Ishikawa (cell line): ENCODE measurements at regions not wholly inside any gene's neighbourhood (a gene's known extent, or its start where the extent isn't known, plus 50 kb on each side); places are given as distances from the start of the nearest gene placed in this dataset.

Experiments
- CEBPB ChIP-seq: IDR thresholded peaks from 2 replicates; pipeline ENCODE4 v1.6.1; 2012
- CREB1 ChIP-seq: IDR thresholded peaks from 2 replicates; pipeline ENCODE4 v1.6.1; 2012; ENCODE audit warnings: low read depth
- EGR1 ChIP-seq: IDR thresholded peaks from 2 replicates; pipeline ENCODE4 v1.6.1; 2012
- EP300 ChIP-seq: IDR thresholded peaks from 2 replicates; pipeline ENCODE4 v1.6.1; 2012; ENCODE audit warnings: borderline replicate concordance
- FOXM1 ChIP-seq: IDR thresholded peaks from 2 replicates; pipeline ENCODE4 v1.6.1; 2012; ENCODE audit warnings: low read depth, borderline replicate concordance
- MAX ChIP-seq: IDR thresholded peaks from 2 replicates; pipeline ENCODE4 v1.6.1; 2012
- NFIC ChIP-seq: IDR thresholded peaks from 2 replicates; pipeline ENCODE4 v1.6.1; 2012
- RAD21 ChIP-seq: IDR thresholded peaks from 2 replicates; pipeline ENCODE4 v1.6.1; 2012; ENCODE audit warnings: low read depth
- REST ChIP-seq: IDR thresholded peaks from 2 replicates; pipeline ENCODE4 v1.6.1; 2012; ENCODE audit warnings: low read depth, mild to moderate bottlenecking
- TAF1 ChIP-seq: IDR thresholded peaks from 2 replicates; pipeline ENCODE4 v1.6.1; 2012; ENCODE audit warnings: low read depth, mild to moderate bottlenecking
- TCF12 ChIP-seq: IDR thresholded peaks from 2 replicates; pipeline ENCODE4 v1.6.1; 2012; ENCODE audit warnings: low read depth
- TEAD4 ChIP-seq: IDR thresholded peaks from 2 replicates; pipeline ENCODE4 v1.6.1; 2012
- USF1 ChIP-seq: IDR thresholded peaks from 2 replicates; pipeline ENCODE4 v1.6.1; 2012
- YY1 ChIP-seq: IDR thresholded peaks from 2 replicates; pipeline ENCODE4 v1.6.1; 2012; ENCODE audit warnings: low read depth
- ZBTB7A ChIP-seq: IDR thresholded peaks from 2 replicates; pipeline ENCODE4 v1.6.1; 2012; ENCODE audit warnings: low read depth

GRCh38 chr13:108093616-108094015 is 121.7 kb downstream of the LIG4 start:
- TF ChIP-seq ZBTB7A (no peak), TCF12 (no peak), RAD21 (no peak), TAF1 (no peak), EP300 (no peak), USF1 (no peak), MAX (no peak), CREB1 (no peak), TEAD4 (no peak), NFIC (no peak), FOXM1 (no peak), YY1 (no peak)

GRCh38 chr13:108087810-108088209 is 127.5 kb downstream of the LIG4 start:
- TF ChIP-seq ZBTB7A (no peak), NFIC (no peak), CEBPB (no peak), MAX (no peak), USF1 (no peak), TAF1 (no peak), REST (no peak), TCF12 (no peak), YY1 (no peak), CREB1 (no peak), EP300 (no peak), EGR1 (no peak), RAD21 (no peak)

- 0 out of 2 replicates have a peak, but pooled peaks have one; percentile 4 for TF ChIP-seq RAD21
- TF ChIP-seq MAX: no peak
- no peak for TF ChIP-seq FOXM1
- no peak for TF ChIP-seq CREB1
- TF ChIP-seq ZBTB7A: no peak
These were observed 128.7 kb downstream of the LIG4 start for GRCh38 chr13:108086678-108087077.

- TF ChIP-seq NFIC (no peak), YY1 (no peak), CEBPB (no peak), CREB1 (no peak), TEAD4 (no peak), TAF1 (no peak), MAX (no peak), REST (no peak), USF1 (no peak), ZBTB7A (no peak), FOXM1 (no peak), RAD21 (no peak), EGR1 (no peak)
These were observed 130.5 kb downstream of the LIG4 start for GRCh38 chr13:108084840-108085239.

- TF ChIP-seq RAD21 (no peak), REST (no peak), FOXM1 (no peak), TEAD4 (no peak), TCF12 (no peak), EP300 (no peak), CREB1 (no peak), ZBTB7A (no peak), MAX (no peak), NFIC (no peak), CEBPB (no peak), USF1 (no peak), TAF1 (no peak), EGR1 (no peak), YY1 (no peak)
These were observed 132.3 kb downstream of the LIG4 start for GRCh38 chr13:108083056-108083455.
